ENCODE measurements at regions not wholly inside any gene's neighbourhood (a gene's known extent, or its start where the extent isn't known, plus 50 kb on each side); places are given as distances from the start of the nearest gene placed in this dataset.

DNA sequence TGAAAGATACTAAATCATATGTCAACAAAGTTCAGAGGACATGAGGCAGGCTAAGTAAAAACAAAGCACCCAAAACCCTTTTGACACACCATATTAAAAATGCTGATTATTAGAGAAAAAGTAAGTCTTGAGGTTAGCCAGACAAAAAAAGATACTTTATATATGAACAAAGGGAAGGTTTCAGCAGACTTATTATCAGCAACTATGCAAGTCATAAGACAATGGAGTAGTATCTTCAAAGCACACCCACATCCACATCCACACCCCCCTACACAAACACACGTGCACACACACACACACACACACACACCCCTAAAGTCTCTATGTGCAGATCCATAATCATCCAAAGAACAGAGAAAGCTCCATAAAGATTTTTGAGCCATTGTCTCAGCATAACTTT is 1373.9 kb upstream of the CELF2 start:
- Histone ChIP-seq H3K4me3 (replicated peaks in 1 of 3) (no peak overlapping the region), H3K27me3 (no peaks in the 10 kb centered on the region), H3K36me3 (no peaks in the 10 kb centered on the region), H3K9me3 (no peaks in the 10 kb centered on the region), H3K4me1 (no peaks in the 10 kb centered on the region), H3K27ac (no peak overlapping the region)
- intact Hi-C loops (cut with DNase I) = no loop called here
- TF ChIP-seq, protein P1, sequence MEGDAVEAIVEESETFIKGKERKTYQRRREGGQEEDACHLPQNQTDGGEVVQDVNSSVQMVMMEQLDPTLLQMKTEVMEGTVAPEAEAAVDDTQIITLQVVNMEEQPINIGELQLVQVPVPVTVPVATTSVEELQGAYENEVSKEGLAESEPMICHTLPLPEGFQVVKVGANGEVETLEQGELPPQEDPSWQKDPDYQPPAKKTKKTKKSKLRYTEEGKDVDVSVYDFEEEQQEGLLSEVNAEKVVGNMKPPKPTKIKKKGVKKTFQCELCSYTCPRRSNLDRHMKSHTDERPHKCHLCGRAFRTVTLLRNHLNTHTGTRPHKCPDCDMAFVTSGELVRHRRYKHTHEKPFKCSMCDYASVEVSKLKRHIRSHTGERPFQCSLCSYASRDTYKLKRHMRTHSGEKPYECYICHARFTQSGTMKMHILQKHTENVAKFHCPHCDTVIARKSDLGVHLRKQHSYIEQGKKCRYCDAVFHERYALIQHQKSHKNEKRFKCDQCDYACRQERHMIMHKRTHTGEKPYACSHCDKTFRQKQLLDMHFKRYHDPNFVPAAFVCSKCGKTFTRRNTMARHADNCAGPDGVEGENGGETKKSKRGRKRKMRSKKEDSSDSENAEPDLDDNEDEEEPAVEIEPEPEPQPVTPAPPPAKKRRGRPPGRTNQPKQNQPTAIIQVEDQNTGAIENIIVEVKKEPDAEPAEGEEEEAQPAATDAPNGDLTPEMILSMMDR (IDR thresholded peaks at IDR 0.05) = no peak
- no peak for TF ChIP-seq POLR2A (IDR thresholded peaks at IDR 0.05)
- no peak for DNase-seq
- WGBS, 2 donors = 30 to 53% methylated on average over 1 of the region's 1 CpG

DNA sequence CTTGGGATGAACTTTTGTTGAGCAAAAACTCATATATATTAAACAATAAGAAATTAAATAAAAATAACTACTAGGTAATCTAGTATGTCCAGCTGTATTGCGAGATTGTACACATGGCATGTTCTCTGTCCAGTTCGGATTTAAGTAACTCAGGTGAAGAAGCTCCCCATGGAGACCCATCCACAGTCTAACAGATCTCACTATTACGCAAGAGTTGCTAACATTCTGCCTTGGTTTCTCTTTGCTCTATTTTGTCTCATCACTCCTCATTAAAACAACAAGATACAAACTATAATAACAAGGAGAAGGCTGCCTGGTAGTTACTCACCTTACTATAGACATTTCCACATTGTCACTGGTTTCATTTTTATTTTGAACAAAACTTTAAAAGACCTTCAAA is 1372.3 kb upstream of the CELF2 start:
- intact Hi-C loops (cut with DNase I) = no loop called here
- no peak overlapping the region for H3K4me3 ChIP-seq (replicated peaks in 1 of 3)
- H3K36me3 ChIP-seq = no peaks in the 10 kb centered on the region
- TF ChIP-seq, protein P1 (IDR thresholded peaks at IDR 0.05) = no peak
- TF ChIP-seq POLR2A (IDR thresholded peaks at IDR 0.05) = no peak
- no peak for DNase-seq
- no peaks in the 10 kb centered on the region for H3K4me1 ChIP-seq
- WGBS, 2 donors = 92 to 95% methylated on average over 3 of the region's 3 CpGs
- no peaks in the 10 kb centered on the region for H3K27me3 ChIP-seq
- H3K27ac ChIP-seq = no peak overlapping the region
- H3K9me3 ChIP-seq = no peaks in the 10 kb centered on the region

DNA sequence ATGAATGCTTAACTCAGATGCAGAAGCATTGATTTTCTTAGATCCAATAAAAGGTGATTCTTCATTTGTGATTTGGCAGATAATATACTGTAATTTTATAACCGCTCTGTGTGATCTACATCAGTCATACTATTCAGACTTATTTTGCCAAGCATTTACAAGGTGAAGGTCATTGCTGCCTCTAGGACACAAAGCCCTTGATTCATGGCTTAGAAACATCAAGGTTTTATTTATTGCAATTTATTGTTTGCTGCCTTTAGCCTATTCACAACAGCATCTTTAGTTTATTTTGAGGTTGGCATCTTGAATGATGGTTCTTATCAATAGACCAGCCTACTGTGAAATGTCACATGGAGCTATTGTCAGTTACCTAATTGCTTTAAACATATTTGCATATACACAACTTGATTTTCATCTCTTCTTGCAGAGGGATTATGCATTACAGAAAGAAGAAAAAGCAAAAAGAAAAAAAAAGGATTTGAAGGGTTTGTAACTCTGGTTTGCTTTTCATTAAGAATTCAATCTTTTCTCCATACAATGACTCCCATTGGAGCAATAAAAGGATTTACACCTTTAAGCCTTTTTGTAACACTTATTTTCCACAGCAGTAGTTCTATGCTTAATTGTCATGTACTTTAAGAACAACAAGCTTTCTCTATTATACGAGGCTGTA is 1371.6 kb upstream of the CELF2 start:
- Histone ChIP-seq H3K27ac (no peak overlapping the region), H3K4me3 (replicated peaks in 1 of 3) (no peak overlapping the region), H3K9me3 (no peaks in the 10 kb centered on the region), H3K27me3 (no peaks in the 10 kb centered on the region), H3K36me3 (no peaks in the 10 kb centered on the region), H3K4me1 (no peaks in the 10 kb centered on the region)
- WGBS, 2 donors = 68 to 78% methylated on average over 2 of the region's 2 CpGs
- TF ChIP-seq, protein P1 (IDR thresholded peaks at IDR 0.05) = no peak
- no peak for TF ChIP-seq POLR2A (IDR thresholded peaks at IDR 0.05)
- intact Hi-C loops (cut with DNase I) = no loop called here
- DNase-seq = no peak

DNA sequence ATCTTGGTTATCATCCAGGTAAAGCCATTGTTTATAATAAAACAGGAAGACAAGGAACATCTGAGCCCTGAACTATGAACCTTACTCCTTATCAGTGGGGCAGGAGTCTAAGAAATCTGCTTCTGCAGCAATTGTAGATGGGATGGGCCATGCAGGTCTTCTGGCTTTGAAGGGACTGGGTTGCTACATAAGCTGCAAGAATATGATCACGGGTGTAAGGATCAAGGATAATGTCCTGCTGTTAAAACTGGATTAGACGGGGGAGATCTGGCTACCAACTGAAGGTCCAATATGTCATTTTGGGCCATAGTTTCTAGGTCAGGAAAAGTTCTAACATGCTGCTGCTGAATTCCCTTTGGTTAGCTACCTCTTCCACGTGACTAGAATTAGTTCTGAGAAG is 1363.4 kb upstream of the CELF2 start:
- Histone ChIP-seq H3K4me3 (replicated peaks in 1 of 3) (no peak overlapping the region), H3K27me3 (no peaks in the 10 kb centered on the region), H3K36me3 (no peaks in the 10 kb centered on the region), H3K4me1 (no peaks in the 10 kb centered on the region), H3K9me3 (no peaks in the 10 kb centered on the region), H3K27ac (no peak overlapping the region)
- TF ChIP-seq POLR2A (IDR thresholded peaks at IDR 0.05) = no peak
- TF ChIP-seq, protein P1 (IDR thresholded peaks at IDR 0.05) = no peak
- WGBS, 2 donors = 83 to 89% methylated on average over 3 of the region's 3 CpGs
- intact Hi-C loops (cut with DNase I) = no loop called here
- DNase-seq = no peak

DNA sequence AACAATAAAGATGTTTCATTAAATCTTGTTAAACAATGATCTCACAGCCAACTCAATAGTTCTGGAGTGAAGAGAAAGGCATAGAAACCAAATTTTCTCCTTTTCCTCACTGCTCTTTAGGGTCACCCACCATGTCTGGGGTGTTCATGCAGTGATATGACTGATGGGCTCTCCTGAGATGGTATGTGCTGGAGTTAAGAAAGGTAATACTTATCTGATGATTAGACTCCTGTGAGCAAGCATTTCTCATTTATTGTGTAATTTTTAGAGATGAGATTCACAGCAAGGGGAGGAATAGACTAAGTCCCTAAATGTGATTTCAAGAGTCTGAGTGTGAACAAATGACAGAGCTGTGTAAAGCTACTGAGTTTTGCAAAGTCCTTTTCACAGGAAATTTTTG is 1361.3 kb upstream of the CELF2 start:
- Histone ChIP-seq H3K27ac (no peak overlapping the region), H3K36me3 (no peaks in the 10 kb centered on the region), H3K9me3 (no peaks in the 10 kb centered on the region), H3K4me3 (replicated peaks in 1 of 3) (no peak overlapping the region), H3K27me3 (no peaks in the 10 kb centered on the region), H3K4me1 (no peaks in the 10 kb centered on the region)
- DNase-seq = no peak
- intact Hi-C loops (cut with DNase I) = no loop called here
- TF ChIP-seq POLR2A (IDR thresholded peaks at IDR 0.05) = no peak
- TF ChIP-seq, protein P1 (IDR thresholded peaks at IDR 0.05) = no peak

All from thyroid gland (tissue), 4 donors.